ENCODE measurements at regions not wholly inside any gene's neighbourhood (a gene's known extent, or its start where the extent isn't known, plus 50 kb on each side); places are given as distances from the start of the nearest gene placed in this dataset.

- Histone ChIP-seq H3K4me1 (no peaks in the 10 kb centered on the region), H3K36me3 (no peaks in the 10 kb centered on the region), H3K27ac (no peak overlapping the region), H3K27me3 (ENCODE audit: low read depth) (no peaks in the 10 kb centered on the region), H3K4me3 (no peak overlapping the region), H3K9me3 (no peaks in the 10 kb centered on the region)
- no peak for TF ChIP-seq CTCF (IDR thresholded peaks at IDR 0.05)
- intact Hi-C loops (cut with DNase I) = no loop called here
- ATAC-seq = no peak
- no peak for DNase-seq
Measured at GRCh38 chrX:149060921-149061320, 444.2 kb downstream of the IDS start.

All from lower lobe of right lung (tissue), 2 donors.